ENCODE measurements at regions not wholly inside any gene's neighbourhood (a gene's known extent, or its start where the extent isn't known, plus 50 kb on each side); places are given as distances from the start of the nearest gene placed in this dataset.

GRCh38 chr6:81075974-81076373, 676.5 kb downstream of the TENT5A start:
- DNase-seq (ENCODE audit: low spot score) = no peak
- no peak overlapping the region for H3K4me3 ChIP-seq
- H3K27ac ChIP-seq = no peak overlapping the region
- TF ChIP-seq CTCF (IDR thresholded peaks at IDR 0.05) = no peak

- no peak for DNase-seq (ENCODE audit: low spot score)
- H3K27ac ChIP-seq = no peak overlapping the region
- TF ChIP-seq CTCF (IDR thresholded peaks at IDR 0.05) = no peak
Observed at GRCh38 chr6:81073318-81073717, 679.2 kb downstream of the TENT5A start.

GRCh38 chr6:81071121-81071520, 681.4 kb downstream of the TENT5A start:
- no peak for DNase-seq (ENCODE audit: low spot score)
- Histone ChIP-seq H3K27ac (no peak overlapping the region), H3K4me3 (no peak overlapping the region)
- TF ChIP-seq CTCF (IDR thresholded peaks at IDR 0.05) = no peak

More at GRCh38 chr6:81073318-81073717, 679.2 kb downstream of the TENT5A start:
- H3K4me3 ChIP-seq = no peak overlapping the region

- TF ChIP-seq CTCF (IDR thresholded peaks at IDR 0.05) = no peak
- Histone ChIP-seq H3K27ac (no peak overlapping the region), H3K4me3 (no peak overlapping the region)
- no peak for DNase-seq (ENCODE audit: low spot score)
Observed at GRCh38 chr6:81067057-81067456, 685.4 kb downstream of the TENT5A start.

- TF ChIP-seq CTCF (IDR thresholded peaks at IDR 0.05) = no peak
- DNase-seq (ENCODE audit: low spot score) = no peak
- H3K27ac ChIP-seq = no peak overlapping the region
- no peak overlapping the region for H3K4me3 ChIP-seq
Observed at GRCh38 chr6:81063891-81064290, 688.6 kb downstream of the TENT5A start.

- DNase-seq (ENCODE audit: low spot score) = no peak
- no peak for TF ChIP-seq CTCF (IDR thresholded peaks at IDR 0.05)
- no peak overlapping the region for H3K27ac ChIP-seq
- H3K4me3 ChIP-seq = peak overlapping the region; percentile 21
Observed at GRCh38 chr6:81054036-81054435, 698.4 kb downstream of the TENT5A start.

GRCh38 chr6:81051952-81052351, 700.5 kb downstream of the TENT5A start:
- Histone ChIP-seq H3K4me3 (no peak overlapping the region), H3K27ac (no peak overlapping the region)
- TF ChIP-seq CTCF (IDR thresholded peaks at IDR 0.05) = no peak
- no peak for DNase-seq (ENCODE audit: low spot score)
